ENCODE measurements at regions not wholly inside any gene's neighbourhood (a gene's known extent, or its start where the extent isn't known, plus 50 kb on each side); places are given as distances from the start of the nearest gene placed in this dataset.

DNA sequence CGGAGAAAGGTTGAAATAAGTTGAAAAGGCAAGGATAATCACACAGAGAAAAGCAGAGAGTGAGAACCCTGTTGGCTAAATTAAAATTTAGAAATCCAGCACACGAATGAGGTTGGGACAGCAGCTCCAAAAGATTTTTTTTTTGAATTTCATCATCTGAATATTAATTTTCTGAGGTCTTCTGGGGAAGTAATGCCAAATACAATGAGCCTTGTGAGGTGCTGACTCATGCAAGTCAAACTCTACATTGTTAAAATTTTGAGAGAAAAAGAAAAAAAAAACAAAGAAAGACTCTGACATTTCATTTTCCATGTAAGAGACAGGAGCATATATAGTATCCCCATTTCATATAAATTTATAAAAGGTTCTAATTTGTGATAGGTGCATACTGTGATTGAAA, 614.2 kb upstream of the CDH2 start:
- TF ChIP-seq, protein P1, sequence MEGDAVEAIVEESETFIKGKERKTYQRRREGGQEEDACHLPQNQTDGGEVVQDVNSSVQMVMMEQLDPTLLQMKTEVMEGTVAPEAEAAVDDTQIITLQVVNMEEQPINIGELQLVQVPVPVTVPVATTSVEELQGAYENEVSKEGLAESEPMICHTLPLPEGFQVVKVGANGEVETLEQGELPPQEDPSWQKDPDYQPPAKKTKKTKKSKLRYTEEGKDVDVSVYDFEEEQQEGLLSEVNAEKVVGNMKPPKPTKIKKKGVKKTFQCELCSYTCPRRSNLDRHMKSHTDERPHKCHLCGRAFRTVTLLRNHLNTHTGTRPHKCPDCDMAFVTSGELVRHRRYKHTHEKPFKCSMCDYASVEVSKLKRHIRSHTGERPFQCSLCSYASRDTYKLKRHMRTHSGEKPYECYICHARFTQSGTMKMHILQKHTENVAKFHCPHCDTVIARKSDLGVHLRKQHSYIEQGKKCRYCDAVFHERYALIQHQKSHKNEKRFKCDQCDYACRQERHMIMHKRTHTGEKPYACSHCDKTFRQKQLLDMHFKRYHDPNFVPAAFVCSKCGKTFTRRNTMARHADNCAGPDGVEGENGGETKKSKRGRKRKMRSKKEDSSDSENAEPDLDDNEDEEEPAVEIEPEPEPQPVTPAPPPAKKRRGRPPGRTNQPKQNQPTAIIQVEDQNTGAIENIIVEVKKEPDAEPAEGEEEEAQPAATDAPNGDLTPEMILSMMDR (IDR thresholded peaks at IDR 0.05), result no peak
- TF ChIP-seq POLR2A (IDR thresholded peaks at IDR 0.05), result no peak

All from body of pancreas (tissue), 4 donors.